Panc1 (cell line): ENCODE measurements at regions not wholly inside any gene's neighbourhood (a gene's known extent, or its start where the extent isn't known, plus 50 kb on each side); places are given as distances from the start of the nearest gene placed in this dataset.
"Not testable (repeated sequence)": the region's sequence is repeated elsewhere in the genome, so short reads cannot be mapped to it uniquely, and the experiment has no call there.

ENCODE experiments used
- ATAC-seq: fragments of 200-7000 bp; cut with Tn5 transposase; 2 replicates; pipeline ENCODE4 v1.9.1; 2020; ENCODE audit warnings: mild to moderate bottlenecking, moderate library complexity
- BruUV-seq: library from RNA; stranded (reverse); fragments of 400-500 nt; replicated peaks from 2 replicates; lab custom pipeline; 2021; lab: Mats Ljungman, UMichigan
- CTCF ChIA-PET: fragments of 300-600 bp; sonication (Branson Sonifier 250); formaldehyde crosslinking; loops from one replicate; lab custom pipeline; 2022; ENCODE audit warnings: antibody characterized with exemption; lab: Charles Lee
- POLR2A ChIA-PET: fragments of 300-600 bp; sonication (Branson Sonifier 250); formaldehyde crosslinking; loops from one replicate; lab custom pipeline; 2022; ENCODE audit warnings: antibody characterized with exemption; lab: Charles Lee
- DNase-seq: peaks from one replicate; pipeline ENCODE4 v3.0.0-alpha.2; 2010; ENCODE audit warnings: low read depth, low spot score
- H3K27ac ChIP-seq: 2 replicates; pipeline ENCODE4 v1.5.1; 2011; ENCODE audit warnings: mild to moderate bottlenecking, low read length, inconsistent platforms
- H3K27me3 ChIP-seq: fragments of 200-500 bp; sonication (Bioruptor generic); 2 replicates; pipeline ENCODE4 v1.6.0; 2014; ENCODE audit warnings: low read length, inconsistent platforms; ENCODE audit not compliant: control insufficient read depth, insufficient read depth
- H3K36me3 ChIP-seq: fragments of 200-500 bp; sonication (Bioruptor generic); 2 replicates; pipeline ENCODE4 v1.5.1; 2014; ENCODE audit warnings: inconsistent platforms, mild to moderate bottlenecking, low read length, moderate library complexity; ENCODE audit not compliant: control insufficient read depth, insufficient read depth
- H3K4me1 ChIP-seq: 2 replicates; pipeline ENCODE4 v1.5.1; 2011; ENCODE audit warnings: inconsistent platforms, mild to moderate bottlenecking, low read length, moderate library complexity; ENCODE audit not compliant: control insufficient read depth, insufficient read depth
- H3K4me3 ChIP-seq, 2 experiments: 2 replicates each; pipeline ENCODE4 v1.5.1; 2011 to 2012; ENCODE audit warnings: low read depth in 2 of 2, low read length in 2 of 2, mild to moderate bottlenecking in 2 of 2, inconsistent platforms in 1 of 2, moderate library complexity in 1 of 2
- H3K9me3 ChIP-seq: fragments of 200-500 bp; sonication (Bioruptor generic); 2 replicates; pipeline ENCODE4 v1.5.1; 2014; ENCODE audit warnings: low read depth, mild to moderate bottlenecking, inconsistent platforms, low read length, moderate library complexity; ENCODE audit not compliant: control insufficient read depth, insufficient read depth
- CTCF ChIP-seq: fragments of 450-650 bp; IDR thresholded peaks from 2 replicates; pipeline ENCODE4 v1.5.1; 2017; ENCODE audit warnings: mild to moderate bottlenecking
- POLR2AphosphoS5 ChIP-seq: IDR thresholded peaks from 2 replicates; pipeline ENCODE4 v1.6.1; 2012; ENCODE audit warnings: mild to moderate bottlenecking, low read depth, low read length, moderate library complexity
- SIN3A ChIP-seq: IDR thresholded peaks from 2 replicates; pipeline ENCODE4 v1.6.1; 2012; ENCODE audit warnings: low read depth, mild to moderate bottlenecking, low read length, moderate library complexity, borderline replicate concordance; ENCODE audit not compliant: insufficient read depth
- TCF7L2 ChIP-seq: IDR thresholded peaks from 2 replicates; pipeline ENCODE4 v1.6.1; 2011; ENCODE audit warnings: mild to moderate bottlenecking, low read depth, low read length, inconsistent platforms
- in situ Hi-C: cut with HindIII; loops from 2 replicates; pipeline ENCODE4 v1.10.0; 2016; ENCODE audit warnings: low sequenced_read_pairs, low pct_unique_long_range_greater_than_20kb
- intact Hi-C: fragments of 100-400 bp; cut with micrococcal nuclease; formaldehyde crosslinking; loops from one replicate; pipeline ENCODE4 v1.10.0; 2022; ENCODE audit not compliant: unreplicated experiment
- TF ChIP-seq, protein P1 (sequence below), 2 experiments: IDR thresholded peaks; 2 replicates each; pipeline ENCODE4 v1.6.1; 2011 to 2012; ENCODE audit warnings: low read depth in 2 of 2, control low read depth in 1 of 2, low read length in 1 of 2, mild to moderate bottlenecking in 1 of 2, moderate library complexity in 1 of 2; ENCODE audit not compliant: insufficient read depth in 1 of 2

- Histone ChIP-seq H3K4me3 (no peak overlapping the region), H3K27me3 (no peaks in the 10 kb centered on the region), H3K4me1 (no peaks in the 10 kb centered on the region), H3K9me3 (no peaks in the 10 kb centered on the region), H3K36me3 (no peaks in the 10 kb centered on the region), H3K27ac (no peak overlapping the region)
- no peak for ATAC-seq
- ChIA-PET POLR2A (no interaction called here), CTCF (no interaction called here)
- TF ChIP-seq, protein P1, sequence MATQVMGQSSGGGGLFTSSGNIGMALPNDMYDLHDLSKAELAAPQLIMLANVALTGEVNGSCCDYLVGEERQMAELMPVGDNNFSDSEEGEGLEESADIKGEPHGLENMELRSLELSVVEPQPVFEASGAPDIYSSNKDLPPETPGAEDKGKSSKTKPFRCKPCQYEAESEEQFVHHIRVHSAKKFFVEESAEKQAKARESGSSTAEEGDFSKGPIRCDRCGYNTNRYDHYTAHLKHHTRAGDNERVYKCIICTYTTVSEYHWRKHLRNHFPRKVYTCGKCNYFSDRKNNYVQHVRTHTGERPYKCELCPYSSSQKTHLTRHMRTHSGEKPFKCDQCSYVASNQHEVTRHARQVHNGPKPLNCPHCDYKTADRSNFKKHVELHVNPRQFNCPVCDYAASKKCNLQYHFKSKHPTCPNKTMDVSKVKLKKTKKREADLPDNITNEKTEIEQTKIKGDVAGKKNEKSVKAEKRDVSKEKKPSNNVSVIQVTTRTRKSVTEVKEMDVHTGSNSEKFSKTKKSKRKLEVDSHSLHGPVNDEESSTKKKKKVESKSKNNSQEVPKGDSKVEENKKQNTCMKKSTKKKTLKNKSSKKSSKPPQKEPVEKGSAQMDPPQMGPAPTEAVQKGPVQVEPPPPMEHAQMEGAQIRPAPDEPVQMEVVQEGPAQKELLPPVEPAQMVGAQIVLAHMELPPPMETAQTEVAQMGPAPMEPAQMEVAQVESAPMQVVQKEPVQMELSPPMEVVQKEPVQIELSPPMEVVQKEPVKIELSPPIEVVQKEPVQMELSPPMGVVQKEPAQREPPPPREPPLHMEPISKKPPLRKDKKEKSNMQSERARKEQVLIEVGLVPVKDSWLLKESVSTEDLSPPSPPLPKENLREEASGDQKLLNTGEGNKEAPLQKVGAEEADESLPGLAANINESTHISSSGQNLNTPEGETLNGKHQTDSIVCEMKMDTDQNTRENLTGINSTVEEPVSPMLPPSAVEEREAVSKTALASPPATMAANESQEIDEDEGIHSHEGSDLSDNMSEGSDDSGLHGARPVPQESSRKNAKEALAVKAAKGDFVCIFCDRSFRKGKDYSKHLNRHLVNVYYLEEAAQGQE (IDR thresholded peaks at IDR 0.05; ENCODE audit: insufficient read depth in 1 of 2, low read depth in 2 of 2, low read length in 1 of 2): no peak
- TF ChIP-seq CTCF: no peak
- no peak for TF ChIP-seq TCF7L2
- no peak for TF ChIP-seq POLR2AphosphoS5
- no peak for TF ChIP-seq SIN3A
- in situ Hi-C loops: no loop called here
- DNase-seq: no peak
- intact Hi-C loops: no loop called here
- BruUV-seq: no TSS peak
Observed at GRCh38 chr7:114813624-114814023, 108.3 kb upstream of the MDFIC start.

DNA sequence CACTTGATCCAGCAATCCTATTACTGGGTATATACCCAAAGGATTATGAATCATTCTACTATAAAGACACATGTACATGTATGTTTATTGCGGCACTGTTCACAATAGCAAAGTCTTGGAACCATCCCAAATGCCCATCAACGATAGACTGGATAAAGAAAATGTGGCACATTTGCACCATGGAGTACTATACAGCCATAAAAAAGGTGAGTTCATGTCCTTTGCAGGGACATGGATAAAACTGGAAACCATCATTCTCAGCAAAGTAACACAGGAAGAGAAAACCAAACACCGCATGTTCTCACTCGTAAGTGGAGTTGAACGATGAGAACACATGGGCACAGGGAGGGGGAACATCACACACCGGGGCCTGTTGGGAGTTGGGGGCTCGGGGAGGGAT, 104.9 kb upstream of the MDFIC start:
- POLR2A ChIA-PET, in situ Hi-C loops, H3K27ac ChIP-seq, BruUV-seq, H3K4me1 ChIP-seq, H3K9me3 ChIP-seq, ATAC-seq, intact Hi-C loops, H3K4me3 ChIP-seq, H3K36me3 ChIP-seq, DNase-seq, CTCF ChIA-PET, H3K27me3 ChIP-seq: not testable (repeated sequence)

GRCh38 chr7:114818501-114818900, 103.4 kb upstream of the MDFIC start:
- ChIA-PET POLR2A (no interaction called here), CTCF (no interaction called here)
- BruUV-seq: no TSS peak
- Histone ChIP-seq H3K27me3 (no peaks in the 10 kb centered on the region), H3K27ac (no peak overlapping the region), H3K36me3 (no peaks in the 10 kb centered on the region), H3K4me1 (no peaks in the 10 kb centered on the region), H3K4me3 (no peak overlapping the region), H3K9me3 (no peaks in the 10 kb centered on the region)
- DNase-seq (peak; percentile 20), ATAC-seq (no peak)
- TF ChIP-seq SIN3A: no peak
- no peak for TF ChIP-seq TCF7L2
- no peak for TF ChIP-seq POLR2AphosphoS5
- no peak for TF ChIP-seq CTCF
- in situ Hi-C loops (no loop called here), intact Hi-C loops (no loop called here)
